Activated B cell treated with CpG ODN at 0.5 μM for 24 hours (primary cell): ENCODE measurements at regions not wholly inside any gene's neighbourhood (a gene's known extent, or its start where the extent isn't known, plus 50 kb on each side); places are given as distances from the start of the nearest gene placed in this dataset.

Source experiments
- ATAC-seq: fragments of 200-7000 bp; cut with Tn5 transposase; one replicate; pipeline ENCODE4 v1.10.0; 2021; ENCODE audit warnings: low read depth, mild to moderate bottlenecking, moderate library complexity
- CTCF ChIA-PET: fragments of 350-600 bp; sonication (Branson Sonifier 250); formaldehyde crosslinking; loops from one replicate; lab custom pipeline; 2021; ENCODE audit warnings: antibody characterized with exemption; lab: Charles Lee
- POLR2A ChIA-PET: fragments of 350-600 bp; sonication (Branson Sonifier 250); formaldehyde crosslinking; loops from one replicate; lab custom pipeline; 2021; ENCODE audit warnings: antibody characterized with exemption; lab: Charles Lee
- DNase-seq: peaks from one replicate; pipeline ENCODE4 v3.0.0; 2022
- H3K27ac Mint-ChIP-seq: one replicate; pipeline ENCODE4 v1.8.0; 2020; ENCODE audit warnings: mixed read lengths
- H3K27me3 Mint-ChIP-seq: one replicate; pipeline ENCODE4 v1.8.0; 2021; ENCODE audit warnings: mixed read lengths
- H3K36me3 Mint-ChIP-seq: one replicate; pipeline ENCODE4 v1.8.0; 2021; ENCODE audit warnings: low read depth, mixed read lengths
- H3K4me1 Mint-ChIP-seq: one replicate; pipeline ENCODE4 v1.8.0; 2021; ENCODE audit warnings: mixed read lengths
- H3K4me3 Mint-ChIP-seq: one replicate; pipeline ENCODE4 v1.8.0; 2020; ENCODE audit warnings: mild to moderate bottlenecking, mixed read lengths
- H3K9me3 Mint-ChIP-seq: one replicate; pipeline ENCODE4 v1.8.0; 2020; ENCODE audit warnings: mixed read lengths
- intact Hi-C: fragments of 100-400 bp; cut with micrococcal nuclease; formaldehyde crosslinking; loops from one replicate; pipeline ENCODE4 v1.15.1; 2024
- TF ChIP-seq, protein P1 (sequence below): fragments of 200-600 bp; IDR thresholded peaks from one replicate; pipeline ENCODE4 v1.8.0; 2022; ENCODE audit warnings: antibody characterized with exemption, mild to moderate bottlenecking

DNA sequence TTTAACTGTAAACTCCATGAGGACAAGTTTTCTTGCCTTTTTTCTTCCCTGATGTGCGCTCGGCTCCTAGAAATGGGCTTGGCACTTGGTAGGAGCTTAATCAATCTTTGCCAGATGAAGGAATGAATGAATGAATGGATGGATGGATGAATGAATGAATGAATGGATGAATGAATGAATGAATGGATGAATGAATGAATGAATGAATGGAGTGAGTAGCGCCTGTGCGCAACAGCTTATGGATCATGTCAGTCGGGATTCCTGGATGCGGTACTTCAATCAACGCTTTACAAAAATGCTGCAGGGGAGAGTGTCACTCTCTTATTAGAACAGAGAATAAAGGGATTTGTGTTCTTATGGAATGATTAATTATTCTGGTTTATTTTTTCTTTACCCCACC is 267.3 kb downstream of the TFAP2C start:
- DNase-seq (no peak), ATAC-seq (no peak)
- TF ChIP-seq, protein P1, sequence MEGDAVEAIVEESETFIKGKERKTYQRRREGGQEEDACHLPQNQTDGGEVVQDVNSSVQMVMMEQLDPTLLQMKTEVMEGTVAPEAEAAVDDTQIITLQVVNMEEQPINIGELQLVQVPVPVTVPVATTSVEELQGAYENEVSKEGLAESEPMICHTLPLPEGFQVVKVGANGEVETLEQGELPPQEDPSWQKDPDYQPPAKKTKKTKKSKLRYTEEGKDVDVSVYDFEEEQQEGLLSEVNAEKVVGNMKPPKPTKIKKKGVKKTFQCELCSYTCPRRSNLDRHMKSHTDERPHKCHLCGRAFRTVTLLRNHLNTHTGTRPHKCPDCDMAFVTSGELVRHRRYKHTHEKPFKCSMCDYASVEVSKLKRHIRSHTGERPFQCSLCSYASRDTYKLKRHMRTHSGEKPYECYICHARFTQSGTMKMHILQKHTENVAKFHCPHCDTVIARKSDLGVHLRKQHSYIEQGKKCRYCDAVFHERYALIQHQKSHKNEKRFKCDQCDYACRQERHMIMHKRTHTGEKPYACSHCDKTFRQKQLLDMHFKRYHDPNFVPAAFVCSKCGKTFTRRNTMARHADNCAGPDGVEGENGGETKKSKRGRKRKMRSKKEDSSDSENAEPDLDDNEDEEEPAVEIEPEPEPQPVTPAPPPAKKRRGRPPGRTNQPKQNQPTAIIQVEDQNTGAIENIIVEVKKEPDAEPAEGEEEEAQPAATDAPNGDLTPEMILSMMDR = no peak
- Mint-ChIP-seq H3K36me3 (no peaks in the 10 kb centered on the region), H3K9me3 (peaks cover 2% of the 10 kb centered on the region), H3K27me3 (no peaks in the 10 kb centered on the region), H3K27ac (no peak overlapping the region), H3K4me1 (no peaks in the 10 kb centered on the region), H3K4me3 (no peak overlapping the region)
- ChIA-PET POLR2A (no interaction called here), CTCF (no interaction called here)
- intact Hi-C loops = no loop called here

DNA sequence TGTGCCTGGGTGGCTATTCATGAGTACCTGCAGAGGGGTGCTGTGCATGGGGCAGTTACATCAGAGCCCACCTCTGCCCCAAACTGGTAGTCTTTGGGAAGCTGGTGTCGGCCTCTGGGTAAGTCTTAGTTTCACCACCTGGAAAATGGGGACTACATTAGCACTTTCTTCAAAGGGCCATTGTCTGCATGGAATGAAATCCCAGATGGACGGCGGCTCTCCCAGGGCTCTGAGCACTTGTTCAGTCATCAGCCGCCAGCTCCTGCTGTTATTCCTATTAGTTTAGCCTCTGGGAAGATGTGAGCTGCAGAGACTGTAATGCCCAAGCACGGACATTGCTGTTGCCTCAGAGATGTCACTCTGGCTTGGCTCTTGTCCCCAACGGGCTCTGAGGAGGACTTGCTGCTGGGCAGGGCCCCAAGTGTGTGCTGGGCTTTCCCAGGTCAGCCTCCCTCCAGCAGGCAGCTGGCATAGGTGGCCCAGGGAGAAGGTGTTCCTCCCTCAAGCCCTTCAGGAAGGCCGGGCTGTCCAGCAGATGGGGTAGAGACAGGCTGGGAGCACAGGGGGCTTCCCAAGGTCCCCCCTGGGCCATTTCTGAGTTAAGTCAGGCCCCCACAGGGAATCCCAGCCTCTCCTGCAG is 268.3 kb downstream of the TFAP2C start:
- peaks cover 2% of the 10 kb centered on the region for H3K9me3 Mint-ChIP-seq

GRCh38 chr20:56897958-56898349 is 268.8 kb downstream of the TFAP2C start:
- no peak for DNase-seq
- no peak overlapping the region for H3K4me3 Mint-ChIP-seq
- no peaks in the 10 kb centered on the region for H3K27me3 Mint-ChIP-seq
- ChIA-PET CTCF (no interaction called here), POLR2A (no interaction called here)
- H3K36me3 Mint-ChIP-seq = no peaks in the 10 kb centered on the region
- no peak for ATAC-seq
- H3K27ac Mint-ChIP-seq = no peak overlapping the region
- no peaks in the 10 kb centered on the region for H3K4me1 Mint-ChIP-seq
- intact Hi-C loops = no loop called here
- peaks cover 2% of the 10 kb centered on the region for H3K9me3 Mint-ChIP-seq
- TF ChIP-seq, protein P1 = no peak

More for the DNA sequence above, 268.3 kb downstream of the TFAP2C start:
- TF ChIP-seq, protein P1 = no peak
- H3K36me3 Mint-ChIP-seq = no peaks in the 10 kb centered on the region
- DNase-seq = no peak
- POLR2A ChIA-PET = no interaction called here
- H3K27ac Mint-ChIP-seq = no peak overlapping the region
- CTCF ChIA-PET = no interaction called here
- H3K4me1 Mint-ChIP-seq = no peaks in the 10 kb centered on the region
- no peaks in the 10 kb centered on the region for H3K27me3 Mint-ChIP-seq
- no peak for ATAC-seq
- intact Hi-C loops = no loop called here
- H3K4me3 Mint-ChIP-seq = no peak overlapping the region

DNA sequence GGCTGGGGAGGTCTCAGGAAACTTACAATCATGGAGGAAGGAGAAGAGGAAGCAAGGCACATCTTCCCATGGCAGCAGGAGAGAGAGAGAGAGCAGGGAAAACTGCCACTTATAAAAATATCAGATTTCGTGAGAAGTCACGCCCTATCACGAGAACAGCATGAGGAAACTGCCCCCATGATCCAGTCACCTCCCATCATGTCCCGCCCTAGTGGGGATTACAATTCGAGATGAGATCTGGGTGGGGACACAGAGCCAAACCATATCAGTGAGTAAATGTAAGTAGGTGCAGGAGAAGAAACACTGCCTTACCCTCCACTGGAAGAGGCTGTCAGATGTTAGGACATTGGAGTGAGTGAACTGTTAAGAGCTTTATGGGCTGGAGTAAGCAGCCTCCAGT is 270.4 kb downstream of the TFAP2C start:
- POLR2A ChIA-PET = no interaction called here
- peaks cover 2% of the 10 kb centered on the region for H3K9me3 Mint-ChIP-seq

GRCh38 chr20:56900252-56900651 is 271.1 kb downstream of the TFAP2C start:
- no peaks in the 10 kb centered on the region for H3K27me3 Mint-ChIP-seq
- no peaks in the 10 kb centered on the region for H3K36me3 Mint-ChIP-seq
- H3K4me3 Mint-ChIP-seq = no peak overlapping the region
- intact Hi-C loops = no loop called here
- no peak overlapping the region for H3K27ac Mint-ChIP-seq
- DNase-seq = no peak
- CTCF ChIA-PET = no interaction called here
- POLR2A ChIA-PET = no interaction called here
- no peaks in the 10 kb centered on the region for H3K4me1 Mint-ChIP-seq
- H3K9me3 Mint-ChIP-seq = peaks cover 2% of the 10 kb centered on the region
- TF ChIP-seq, protein P1 = no peak
- no peak for ATAC-seq

More for the DNA sequence above, 270.4 kb downstream of the TFAP2C start:
- no peaks in the 10 kb centered on the region for H3K4me1 Mint-ChIP-seq
- CTCF ChIA-PET = no interaction called here
- intact Hi-C loops = no loop called here
- no peak overlapping the region for H3K27ac Mint-ChIP-seq
- ATAC-seq (no peak), DNase-seq (no peak)
- TF ChIP-seq, protein P1 = no peak
- no peaks in the 10 kb centered on the region for H3K36me3 Mint-ChIP-seq
- H3K27me3 Mint-ChIP-seq = no peaks in the 10 kb centered on the region
- no peak overlapping the region for H3K4me3 Mint-ChIP-seq
